Ovary (tissue), 7 donors: ENCODE measurements at regions not wholly inside any gene's neighbourhood (a gene's known extent, or its start where the extent isn't known, plus 50 kb on each side); places are given as distances from the start of the nearest gene placed in this dataset.
"Not testable (repeated sequence)": the region's sequence is repeated elsewhere in the genome, so short reads cannot be mapped to it uniquely, and the experiment has no call there.

Experiments
- DNase-seq, 5 donors: peaks; one replicate each; pipeline ENCODE4 v3.0.0-alpha.2; 2019 to 2020
- H3K27ac ChIP-seq, 2 donors: fragments of 200-600 bp; one replicate each; pipeline versions ENCODE4 v1.5.1 to v1.8.0; 2019 to 2022
- H3K27me3 ChIP-seq: fragments of 200-600 bp; one replicate; pipeline ENCODE4 v1.8.0; 2022
- H3K36me3 ChIP-seq: fragments of 200-600 bp; sonication (generic); one replicate; pipeline ENCODE4 v1.5.1; 2019
- H3K4me1 ChIP-seq: one replicate; pipeline ENCODE4 v1.8.1; 2013; ENCODE audit warnings: mild to moderate bottlenecking, moderate library complexity; ENCODE audit not compliant: insufficient read depth
- H3K4me3 ChIP-seq: fragments of 200-600 bp; sonication (generic); one replicate; pipeline ENCODE4 v1.5.1; 2017
- H3K9me3 ChIP-seq, 2 donors: fragments of 200-600 bp in 1 of 2; sonication (generic) in 1 of 2; one replicate each; pipeline versions ENCODE4 v1.5.1 to v1.8.1; 2013 to 2019; ENCODE audit warnings: mild to moderate bottlenecking in 1 of 2, moderate library complexity in 1 of 2
- CTCF ChIP-seq, 3 donors: fragments of 450-650 bp in 2 of 3; fragments of 200-600 bp in 1 of 3; IDR thresholded peaks; one replicate each; pipeline versions ENCODE4 v1.5.1 to v1.8.0; 2016 to 2022; ENCODE audit warnings: antibody characterized with exemption in 3 of 3, mild to moderate bottlenecking in 1 of 3
- EP300 ChIP-seq: sonication (generic); formaldehyde crosslinking; IDR thresholded peaks from one replicate; pipeline ENCODE4 v1.6.1; 2017; ENCODE audit warnings: antibody characterized with exemption
- POLR2A ChIP-seq: fragments of 450-650 bp; IDR thresholded peaks from one replicate; pipeline ENCODE4 v1.6.1; 2017; ENCODE audit warnings: antibody characterized with exemption, mild to moderate bottlenecking, moderate library complexity
- WGBS, 3 donors: extraction: QIAGEN DNeasy Blood & Tissue Kit in 1 of 3; methylation state at CpG; one replicate each; pipeline versions ENCODE4 v1.1.5 to v1.1.7; 2013 to 2017; 5-methylcytosine and 5-hydroxymethylcytosine counted together
- intact Hi-C, 4 donors: fragments of 100-400 bp; cut with DNase I; formaldehyde crosslinking; loops; one replicate each; pipeline versions ENCODE4 v1.11.0 to v1.15.1; 2022 to 2023
- donor health status: DM: no; HTN: no; CAD: no; lungs with moderate emphysema.
- donor health status: DM: no; HTN: no; CAD: no.
- donor health status: Bipolar disorder and iron deficiency.
- donor health status: DM: no; HTN: no; CAD: no.
- donor health status: DM: yes; HTN: yes; CAD: no.

- DNase-seq: no peak
- WGBS, 3 donors: 49 to 62% (median 56%) methylated on average over 4 of the region's 4 CpGs
- intact Hi-C loops: no loop called here
- H3K4me3 ChIP-seq: no peak overlapping the region
- H3K27me3 ChIP-seq: no peaks in the 10 kb centered on the region
- no peak overlapping the region for H3K27ac ChIP-seq
- H3K4me1 ChIP-seq: no peaks in the 10 kb centered on the region
- no peaks in the 10 kb centered on the region for H3K9me3 ChIP-seq
- no peak for TF ChIP-seq CTCF (IDR thresholded peaks at IDR 0.05)
- no peak for TF ChIP-seq POLR2A
- TF ChIP-seq EP300: no peak
- no peaks in the 10 kb centered on the region for H3K36me3 ChIP-seq
Measured at GRCh38 chr1:4253935-4254334, 353.9 kb upstream of the C1orf174 start.

GRCh38 chr1:4256351-4256750 lies 356.3 kb upstream of the C1orf174 start:
- 57 to 67% (median 61%) methylated on average over 4 of the region's 4 CpGs for WGBS, 3 donors

GRCh38 chr1:4258146-4258777 lies 358.2 kb upstream of the C1orf174 start:
- WGBS, 3 donors: 73 to 87% (median 85%) methylated on average over 2 of the region's 2 CpGs
- H3K36me3 ChIP-seq, H3K27me3 ChIP-seq, H3K27ac ChIP-seq, DNase-seq, H3K4me1 ChIP-seq, intact Hi-C loops, H3K4me3 ChIP-seq, H3K9me3 ChIP-seq: not testable (repeated sequence)

More at GRCh38 chr1:4256351-4256750, 356.3 kb upstream of the C1orf174 start:
- H3K4me3 ChIP-seq: no peak overlapping the region
- intact Hi-C loops: no loop called here
- H3K36me3 ChIP-seq: no peaks in the 10 kb centered on the region
- TF ChIP-seq POLR2A: no peak
- TF ChIP-seq CTCF (IDR thresholded peaks at IDR 0.05): no peak
- no peak for TF ChIP-seq EP300
- no peaks in the 10 kb centered on the region for H3K4me1 ChIP-seq
- no peak for DNase-seq
- no peaks in the 10 kb centered on the region for H3K9me3 ChIP-seq
- H3K27me3 ChIP-seq: no peaks in the 10 kb centered on the region
- no peak overlapping the region for H3K27ac ChIP-seq

- Histone ChIP-seq H3K27me3 (no peaks in the 10 kb centered on the region), H3K4me1 (no peaks in the 10 kb centered on the region), H3K27ac (no peak overlapping the region), H3K9me3 (no peaks in the 10 kb centered on the region), H3K36me3 (no peaks in the 10 kb centered on the region), H3K4me3 (no peak overlapping the region)
- no peak for DNase-seq
- WGBS, 3 donors: 75 to 82% (median 81%) methylated on average over 2 of the region's 2 CpGs
- intact Hi-C loops: no loop called here
- no peak for TF ChIP-seq EP300
- no peak for TF ChIP-seq CTCF (IDR thresholded peaks at IDR 0.05)
- TF ChIP-seq POLR2A: no peak
Measured at GRCh38 chr1:4261327-4261726, 361.3 kb upstream of the C1orf174 start.

- no peaks in the 10 kb centered on the region for H3K9me3 ChIP-seq
- no peaks in the 10 kb centered on the region for H3K36me3 ChIP-seq
- no peak for TF ChIP-seq CTCF (IDR thresholded peaks at IDR 0.05)
- TF ChIP-seq POLR2A: no peak
- TF ChIP-seq EP300: no peak
- no peaks in the 10 kb centered on the region for H3K4me1 ChIP-seq
- no peak for DNase-seq
- H3K27me3 ChIP-seq: no peaks in the 10 kb centered on the region
- intact Hi-C loops: no loop called here
- H3K4me3 ChIP-seq: no peak overlapping the region
- no peak overlapping the region for H3K27ac ChIP-seq
- 86 to 90% (median 89%) methylated on average over 2 of the region's 2 CpGs for WGBS, 3 donors
Measured at GRCh38 chr1:4262665-4263064, 362.6 kb upstream of the C1orf174 start.
